IPS-18a (cell line): ENCODE measurements at regions not wholly inside any gene's neighbourhood (a gene's known extent, or its start where the extent isn't known, plus 50 kb on each side); places are given as distances from the start of the nearest gene placed in this dataset.
"Not testable (repeated sequence)": the region's sequence is repeated elsewhere in the genome, so short reads cannot be mapped to it uniquely, and the experiment has no call there.

Source experiments
- H3K27ac ChIP-seq: one replicate; pipeline ENCODE4 v1.5.1; 2013; ENCODE audit warnings: low read length
- H3K27me3 ChIP-seq: one replicate; pipeline ENCODE4 v1.6.1; 2013; ENCODE audit warnings: mild to moderate bottlenecking, low read length; ENCODE audit not compliant: control insufficient read depth, insufficient read depth
- H3K36me3 ChIP-seq: one replicate; pipeline ENCODE4 v1.6.1; 2013; ENCODE audit warnings: low read depth, low read length; ENCODE audit not compliant: control insufficient read depth
- H3K4me1 ChIP-seq: one replicate; pipeline ENCODE4 v1.6.1; 2013; ENCODE audit warnings: low read depth, low read length; ENCODE audit not compliant: control insufficient read depth
- H3K4me3 ChIP-seq: one replicate; pipeline ENCODE4 v1.5.1; 2013; ENCODE audit warnings: low read length
- H3K9ac ChIP-seq: one replicate; pipeline ENCODE4 v1.6.1; 2013; ENCODE audit warnings: mild to moderate bottlenecking, low read length, moderate library complexity
- H3K9me3 ChIP-seq: one replicate; pipeline ENCODE4 v1.6.1; 2013; ENCODE audit warnings: low read depth, low read length; ENCODE audit not compliant: control insufficient read depth

DNA sequence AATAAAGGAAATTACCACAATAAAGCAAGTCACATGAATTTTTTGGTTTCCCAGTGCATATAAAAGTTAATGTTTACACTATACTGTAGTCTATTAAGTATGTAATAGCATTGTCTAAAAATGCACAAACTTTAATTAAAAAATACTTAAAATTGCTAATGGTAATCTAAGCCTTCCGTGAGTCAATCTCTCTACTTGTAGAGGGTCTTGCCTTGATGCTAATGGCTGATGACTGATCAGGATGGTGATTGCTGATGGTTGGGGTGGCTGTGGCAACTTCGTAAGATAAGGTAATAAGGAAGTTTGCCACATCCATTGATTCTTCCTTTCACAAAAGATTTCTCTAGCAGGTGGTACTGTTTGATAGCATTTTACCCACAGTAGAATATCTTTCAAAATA is 466.6 kb upstream of the PROX1 start:
- H3K4me1 ChIP-seq = no peaks in the 10 kb centered on the region
- no peaks in the 10 kb centered on the region for H3K27me3 ChIP-seq
- H3K9ac ChIP-seq = no peak overlapping the region
- no peaks in the 10 kb centered on the region for H3K36me3 ChIP-seq
- no peak overlapping the region for H3K27ac ChIP-seq
- H3K9me3 ChIP-seq = no peaks in the 10 kb centered on the region
- no peak overlapping the region for H3K4me3 ChIP-seq

DNA sequence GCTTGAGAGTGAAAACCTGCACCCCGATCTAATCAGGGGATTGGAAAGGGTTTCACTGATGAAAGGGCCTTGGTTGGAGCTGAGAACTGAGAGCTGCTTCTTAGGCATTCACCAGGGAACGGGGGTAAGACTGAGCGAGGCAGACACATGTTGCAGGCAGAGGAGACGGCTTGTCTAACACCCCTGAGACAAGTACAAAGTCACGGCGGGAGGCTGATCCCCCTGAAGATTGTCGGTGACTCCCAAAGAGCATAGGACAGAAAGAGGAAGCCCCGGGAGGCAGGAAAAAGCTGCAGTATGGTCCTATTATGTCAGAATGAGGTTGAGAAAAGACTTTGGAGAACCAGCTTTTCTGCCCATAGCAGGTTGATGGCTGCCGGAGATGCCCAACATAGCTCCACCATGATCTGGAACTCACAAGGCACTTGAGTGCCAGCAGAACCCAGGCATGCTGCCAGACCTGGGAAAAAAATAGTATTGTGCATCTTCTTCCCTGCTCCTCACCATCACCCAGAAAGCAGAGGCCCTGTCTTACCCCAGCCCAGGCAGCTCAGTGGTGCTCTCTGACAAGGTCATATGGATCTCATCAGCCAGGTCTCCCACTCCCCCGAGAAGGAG is 463.9 kb upstream of the PROX1 start:
- Histone ChIP-seq H3K9me3 (no peaks in the 10 kb centered on the region), H3K36me3 (no peaks in the 10 kb centered on the region), H3K27me3 (no peaks in the 10 kb centered on the region), H3K4me1 (no peaks in the 10 kb centered on the region), H3K4me3 (no peak overlapping the region), H3K9ac (no peak overlapping the region), H3K27ac (no peak overlapping the region)

DNA sequence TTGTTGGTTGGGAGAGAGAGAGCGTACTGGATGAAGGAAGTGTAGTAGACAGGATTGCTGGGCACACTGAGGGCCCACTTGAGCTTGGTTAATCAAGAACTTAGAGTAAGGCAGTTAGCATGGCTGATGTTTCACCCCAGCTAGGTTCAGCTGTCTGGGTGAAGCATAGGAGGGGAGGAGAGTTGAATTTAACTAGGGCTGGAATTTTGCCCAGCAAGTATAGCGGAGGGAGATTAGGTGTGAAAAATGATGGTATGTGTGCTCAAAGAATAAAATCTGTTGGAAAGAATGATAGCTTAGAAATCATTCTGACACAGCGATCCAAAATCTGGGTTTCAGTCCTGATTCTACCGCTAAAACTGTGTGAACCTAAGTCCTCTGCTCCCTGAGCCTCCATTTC is 461.5 kb upstream of the PROX1 start:
- peaks cover 6% of the 10 kb centered on the region for H3K4me1 ChIP-seq
- H3K27ac ChIP-seq = no peak overlapping the region
- H3K9ac ChIP-seq = no peak overlapping the region
- H3K36me3 ChIP-seq = no peaks in the 10 kb centered on the region
- H3K9me3 ChIP-seq = no peaks in the 10 kb centered on the region
- no peak overlapping the region for H3K4me3 ChIP-seq
- H3K27me3 ChIP-seq = no peaks in the 10 kb centered on the region

- Histone ChIP-seq H3K4me3 (no peak overlapping the region), H3K27ac (no peak overlapping the region), H3K9ac (no peak overlapping the region), H3K4me1 (peaks cover 6% of the 10 kb centered on the region), H3K9me3 (no peaks in the 10 kb centered on the region), H3K36me3 (no peaks in the 10 kb centered on the region), H3K27me3 (no peaks in the 10 kb centered on the region)
Observed at GRCh38 chr1:213530611-213531320, 457.0 kb upstream of the PROX1 start.

DNA sequence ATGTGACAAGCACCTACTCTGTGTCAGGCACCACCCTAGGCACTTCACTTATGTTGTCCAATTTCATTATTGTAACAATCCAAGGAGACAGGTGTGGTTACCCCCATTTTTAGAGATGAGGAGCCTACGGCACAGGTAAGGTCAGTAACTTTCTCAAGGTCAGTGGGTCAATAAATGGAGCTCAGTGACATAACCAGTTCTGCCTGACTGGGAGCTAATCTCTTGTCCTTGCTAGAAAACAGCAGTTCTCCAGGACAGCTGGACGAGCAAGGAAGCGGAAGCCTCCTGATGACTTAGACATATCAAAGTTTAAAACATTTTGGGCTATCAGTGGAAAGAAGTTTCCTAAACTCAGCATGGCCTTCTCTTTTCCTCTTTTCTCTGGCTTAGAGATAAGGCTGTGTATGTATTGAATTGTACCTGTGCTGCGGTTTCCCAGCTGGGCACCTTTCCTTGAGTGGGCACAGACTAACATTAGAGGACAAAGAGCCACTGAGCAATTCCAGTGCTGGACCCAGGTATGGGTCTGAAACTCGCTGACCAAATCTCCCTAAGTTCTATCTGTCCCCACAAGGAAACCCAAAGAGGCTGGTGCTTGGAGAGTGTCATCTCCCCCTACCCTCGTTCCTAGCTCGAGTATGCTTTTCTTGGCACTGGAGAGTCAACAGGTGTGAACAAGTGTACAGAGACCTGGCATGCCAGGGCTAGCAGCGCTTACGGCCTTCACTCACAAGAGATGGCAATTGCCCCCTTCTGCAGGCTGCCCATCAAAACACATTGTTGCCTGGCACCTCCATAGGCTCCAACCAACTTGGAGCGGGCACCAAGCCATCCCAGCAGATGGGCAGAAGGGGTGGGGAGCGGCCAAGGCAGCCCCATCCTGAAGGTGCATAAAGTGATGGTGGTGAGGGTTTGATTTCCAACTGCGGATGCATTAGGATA is 456.1 kb upstream of the PROX1 start:
- Histone ChIP-seq H3K9ac (no peak overlapping the region), H3K27me3 (no peaks in the 10 kb centered on the region), H3K27ac (no peak overlapping the region), H3K4me3 (no peak overlapping the region), H3K4me1 (peaks cover 6% of the 10 kb centered on the region), H3K36me3 (no peaks in the 10 kb centered on the region), H3K9me3 (no peaks in the 10 kb centered on the region)

- no peak overlapping the region for H3K9ac ChIP-seq
- no peaks in the 10 kb centered on the region for H3K9me3 ChIP-seq
- peaks cover 6% of the 10 kb centered on the region for H3K4me1 ChIP-seq
- H3K27ac ChIP-seq = no peak overlapping the region
- H3K4me3 ChIP-seq = no peak overlapping the region
- H3K27me3 ChIP-seq = no peaks in the 10 kb centered on the region
- H3K36me3 ChIP-seq = no peaks in the 10 kb centered on the region
Observed at GRCh38 chr1:213533125-213533524, 454.6 kb upstream of the PROX1 start.

DNA sequence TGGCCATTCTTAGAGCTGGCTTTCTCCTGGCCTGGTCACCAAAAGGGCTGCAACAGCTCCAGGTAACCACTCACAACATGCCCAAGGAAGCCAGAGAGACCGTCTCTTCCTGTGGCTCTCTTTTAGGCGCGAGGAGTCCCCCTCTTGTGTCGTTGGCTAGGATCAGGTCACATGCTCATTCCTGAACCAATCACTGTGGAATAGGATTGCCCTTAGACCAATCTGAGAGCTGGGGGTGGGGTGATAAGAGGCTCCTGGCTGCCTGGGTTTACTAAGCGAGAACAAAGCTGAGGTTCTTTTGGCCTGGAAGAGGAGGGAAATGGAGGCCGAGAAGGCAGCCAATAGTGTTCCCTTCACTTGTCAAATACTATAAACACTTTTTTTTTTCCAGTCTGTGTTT is 452.1 kb upstream of the PROX1 start:
- Histone ChIP-seq H3K36me3 (no peaks in the 10 kb centered on the region), H3K27me3 (no peaks in the 10 kb centered on the region), H3K27ac (no peak overlapping the region), H3K4me3 (no peak overlapping the region), H3K9me3 (no peaks in the 10 kb centered on the region), H3K4me1 (peaks cover 5% of the 10 kb centered on the region), H3K9ac (no peak overlapping the region)

DNA sequence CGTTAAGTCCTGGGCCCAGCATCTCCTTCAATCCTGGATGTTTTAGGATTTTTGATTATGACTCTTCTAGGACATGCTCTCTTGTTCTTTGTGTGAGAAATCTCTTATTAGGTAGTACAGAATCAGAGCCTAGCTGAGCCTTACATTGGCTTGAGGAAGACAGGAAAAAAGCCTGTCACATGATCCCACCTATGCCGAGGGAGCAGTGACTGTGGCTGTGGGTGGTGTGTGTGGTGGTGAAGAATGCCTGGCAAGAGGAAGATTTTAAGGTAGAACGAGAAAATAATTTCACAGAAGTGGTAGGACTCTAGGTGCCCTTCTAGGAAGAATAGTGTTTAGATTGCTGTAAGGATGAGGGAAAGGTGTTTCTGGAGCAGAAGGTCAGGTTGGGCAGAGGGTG is 449.5 kb upstream of the PROX1 start:
- Histone ChIP-seq H3K4me1 (no peaks in the 10 kb centered on the region), H3K9me3 (no peaks in the 10 kb centered on the region), H3K27me3 (no peaks in the 10 kb centered on the region), H3K4me3 (no peak overlapping the region), H3K36me3 (no peaks in the 10 kb centered on the region), H3K9ac (no peak overlapping the region), H3K27ac (no peak overlapping the region)

- Histone ChIP-seq H3K27ac (no peak overlapping the region), H3K4me1 (no peaks in the 10 kb centered on the region), H3K4me3 (no peak overlapping the region), H3K9me3 (no peaks in the 10 kb centered on the region), H3K9ac (no peak overlapping the region), H3K36me3 (no peaks in the 10 kb centered on the region), H3K27me3 (no peaks in the 10 kb centered on the region)
Observed at GRCh38 chr1:213539464-213539863, 448.3 kb upstream of the PROX1 start.

DNA sequence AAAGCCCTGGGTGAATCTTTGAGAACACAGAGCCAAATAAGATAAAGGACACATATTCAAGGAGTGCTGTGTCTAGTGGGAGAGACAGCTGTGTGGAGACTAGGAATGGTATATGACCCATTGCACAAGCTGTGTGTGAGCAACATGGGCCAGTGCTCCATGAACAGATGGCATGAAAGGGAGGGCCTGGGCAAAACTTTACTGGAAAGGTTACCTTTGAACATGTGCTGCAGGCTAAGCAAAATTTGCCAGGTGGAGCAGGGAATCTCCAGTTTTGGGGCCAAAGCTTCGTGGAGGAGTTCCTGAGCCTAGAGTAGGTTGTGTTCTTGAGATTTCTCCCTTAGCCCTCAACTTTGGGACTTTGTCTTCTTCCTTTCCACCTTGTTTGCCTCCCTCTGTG is 446.1 kb upstream of the PROX1 start:
- no peaks in the 10 kb centered on the region for H3K9me3 ChIP-seq
- no peak overlapping the region for H3K4me3 ChIP-seq
- H3K9ac ChIP-seq = no peak overlapping the region

DNA sequence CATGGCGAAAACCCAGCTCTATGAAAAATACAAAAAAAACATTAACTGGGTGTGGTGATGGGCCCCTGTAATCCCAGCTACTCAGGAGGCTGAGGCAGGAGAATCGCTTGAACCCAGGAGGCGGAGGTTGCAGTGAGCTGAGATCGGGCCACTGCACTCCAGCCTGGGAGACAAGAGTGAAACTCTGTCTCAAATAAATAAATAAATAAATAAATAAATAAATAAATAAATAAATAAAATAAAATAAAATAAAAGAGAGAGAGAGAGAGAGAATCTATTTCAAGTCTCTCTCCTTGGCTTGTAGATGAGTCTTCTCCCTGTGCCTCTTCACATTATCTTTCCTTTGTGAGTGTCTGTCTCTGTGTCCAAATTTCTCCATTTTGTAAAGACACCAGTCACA is 442.6 kb upstream of the PROX1 start:
- H3K4me3 ChIP-seq, H3K27me3 ChIP-seq, H3K36me3 ChIP-seq, H3K9me3 ChIP-seq, H3K9ac ChIP-seq, H3K4me1 ChIP-seq, H3K27ac ChIP-seq: not testable (repeated sequence)

More for the DNA sequence above, 446.1 kb upstream of the PROX1 start:
- Histone ChIP-seq H3K4me1 (no peaks in the 10 kb centered on the region), H3K36me3 (no peaks in the 10 kb centered on the region), H3K27me3 (no peaks in the 10 kb centered on the region), H3K27ac (no peak overlapping the region)
